Esophagus muscularis mucosa (tissue), 4 donors: ENCODE measurements at regions not wholly inside any gene's neighbourhood (a gene's known extent, or its start where the extent isn't known, plus 50 kb on each side); places are given as distances from the start of the nearest gene placed in this dataset.

ENCODE experiments used
- DNase-seq: peaks from one replicate; pipeline ENCODE4 v3.0.0-alpha.2; 2017; ENCODE audit errors: extremely low spot score
- H3K27ac ChIP-seq, 4 donors: fragments of 200-600 bp; sonication (generic); replicated peaks in 1 of 4; 1 replicate in 3 of 4; 2 replicates in 1 of 4; pipeline ENCODE4 v1.5.1; 2016 to 2019; ENCODE audit warnings: mild to moderate bottlenecking in 1 of 4
- H3K27me3 ChIP-seq, 4 donors: fragments of 200-600 bp; sonication (generic); one replicate each; pipeline versions ENCODE4 v1.5.1 to v1.6.0; 2016 to 2019
- H3K36me3 ChIP-seq, 4 donors: fragments of 200-600 bp; sonication (generic); one replicate each; pipeline ENCODE4 v1.5.1; 2016 to 2019
- H3K4me1 ChIP-seq, 4 donors: fragments of 200-600 bp; sonication (generic); one replicate each; pipeline ENCODE4 v1.5.1; 2016 to 2019
- H3K4me3 ChIP-seq, 4 donors: fragments of 200-600 bp; sonication (generic); 1 replicate in 2 of 4; 2 replicates in 2 of 4; pipeline ENCODE4 v1.5.1; 2016 to 2019; ENCODE audit warnings: mild to moderate bottlenecking in 4 of 4, moderate library complexity in 1 of 4
- H3K9me3 ChIP-seq, 4 donors: fragments of 200-600 bp; sonication (generic); 1 replicate in 3 of 4; 2 replicates in 1 of 4; pipeline ENCODE4 v1.5.1; 2016 to 2019
- EP300 ChIP-seq: sonication (generic); formaldehyde crosslinking; IDR thresholded peaks from one replicate; pipeline ENCODE4 v1.6.1; 2017; ENCODE audit warnings: antibody characterized with exemption
- POLR2A ChIP-seq: fragments of 450-650 bp; IDR thresholded peaks from one replicate; pipeline ENCODE4 v1.6.1; 2017; ENCODE audit warnings: antibody characterized with exemption, moderate library complexity, mild to moderate bottlenecking, low read depth
- POLR2AphosphoS5 ChIP-seq, 2 donors: sonication (generic); formaldehyde crosslinking; IDR thresholded peaks; one replicate each; pipeline ENCODE4 v1.6.1; 2017; ENCODE audit warnings: antibody characterized with exemption in 2 of 2
- WGBS: methylation state at CpG from one replicate; pipeline ENCODE4 v1.1.5; 2018; 5-methylcytosine and 5-hydroxymethylcytosine counted together
- intact Hi-C: fragments of 100-400 bp; cut with DNase I; formaldehyde crosslinking; loops from one replicate; pipeline ENCODE4 v1.15.1; 2023
- TF ChIP-seq, protein P1 (sequence below), 3 experiments: fragments of 200-600 bp in 2 of 3; fragments of 450-650 bp in 1 of 3; sonication (generic) in 2 of 3; IDR thresholded peaks; one replicate each; pipeline ENCODE4 v1.5.1; 2017 to 2019; ENCODE audit warnings: antibody characterized with exemption in 3 of 3, mild to moderate bottlenecking in 2 of 3, moderate library complexity in 1 of 3

DNA sequence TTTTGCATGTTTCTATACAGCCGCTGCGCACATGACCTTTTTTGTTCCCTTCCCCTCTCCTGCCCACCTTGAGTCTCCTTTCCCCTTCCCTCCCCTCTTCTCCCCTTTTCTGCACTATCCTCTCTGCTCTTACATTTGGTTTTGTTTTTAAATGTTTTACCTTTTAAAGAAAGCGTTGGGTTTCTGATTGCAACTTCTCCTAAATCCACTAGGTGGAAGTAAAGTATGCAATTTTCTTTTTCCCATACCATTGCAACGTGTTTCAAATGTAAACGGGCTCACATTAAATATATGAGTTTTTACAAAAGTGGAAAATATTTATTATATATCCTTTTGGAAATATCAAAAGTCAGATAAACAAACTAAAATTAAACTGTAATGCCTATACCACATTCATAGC, 500.9 kb downstream of the DIRAS2 start:
- intact Hi-C loops, result loop anchor here (10.0 kb wide), 1 partner anchor 733 kb away; no protein-coding TSS in a partner anchor
- no peak for DNase-seq
- Histone ChIP-seq H3K4me1 (no peaks in the 10 kb centered on the region), H3K27ac (no peak overlapping the region), H3K9me3 (no peaks in the 10 kb centered on the region), H3K27me3 (peaks cover 0 to 5% (median 0%) of the 10 kb centered on the region in 4 donors), H3K4me3 (no peak overlapping the region), H3K36me3 (no peaks in the 10 kb centered on the region)
- TF ChIP-seq, protein P1, sequence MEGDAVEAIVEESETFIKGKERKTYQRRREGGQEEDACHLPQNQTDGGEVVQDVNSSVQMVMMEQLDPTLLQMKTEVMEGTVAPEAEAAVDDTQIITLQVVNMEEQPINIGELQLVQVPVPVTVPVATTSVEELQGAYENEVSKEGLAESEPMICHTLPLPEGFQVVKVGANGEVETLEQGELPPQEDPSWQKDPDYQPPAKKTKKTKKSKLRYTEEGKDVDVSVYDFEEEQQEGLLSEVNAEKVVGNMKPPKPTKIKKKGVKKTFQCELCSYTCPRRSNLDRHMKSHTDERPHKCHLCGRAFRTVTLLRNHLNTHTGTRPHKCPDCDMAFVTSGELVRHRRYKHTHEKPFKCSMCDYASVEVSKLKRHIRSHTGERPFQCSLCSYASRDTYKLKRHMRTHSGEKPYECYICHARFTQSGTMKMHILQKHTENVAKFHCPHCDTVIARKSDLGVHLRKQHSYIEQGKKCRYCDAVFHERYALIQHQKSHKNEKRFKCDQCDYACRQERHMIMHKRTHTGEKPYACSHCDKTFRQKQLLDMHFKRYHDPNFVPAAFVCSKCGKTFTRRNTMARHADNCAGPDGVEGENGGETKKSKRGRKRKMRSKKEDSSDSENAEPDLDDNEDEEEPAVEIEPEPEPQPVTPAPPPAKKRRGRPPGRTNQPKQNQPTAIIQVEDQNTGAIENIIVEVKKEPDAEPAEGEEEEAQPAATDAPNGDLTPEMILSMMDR (IDR thresholded peaks at IDR 0.05), result peak; percentile 46 to 57 (median 53)
- TF ChIP-seq POLR2A, result no peak
- no peak for TF ChIP-seq POLR2AphosphoS5 (IDR thresholded peaks at IDR 0.05)
- no peak for TF ChIP-seq EP300
- WGBS, result 32% methylated on average over 5 of the region's 5 CpGs

DNA sequence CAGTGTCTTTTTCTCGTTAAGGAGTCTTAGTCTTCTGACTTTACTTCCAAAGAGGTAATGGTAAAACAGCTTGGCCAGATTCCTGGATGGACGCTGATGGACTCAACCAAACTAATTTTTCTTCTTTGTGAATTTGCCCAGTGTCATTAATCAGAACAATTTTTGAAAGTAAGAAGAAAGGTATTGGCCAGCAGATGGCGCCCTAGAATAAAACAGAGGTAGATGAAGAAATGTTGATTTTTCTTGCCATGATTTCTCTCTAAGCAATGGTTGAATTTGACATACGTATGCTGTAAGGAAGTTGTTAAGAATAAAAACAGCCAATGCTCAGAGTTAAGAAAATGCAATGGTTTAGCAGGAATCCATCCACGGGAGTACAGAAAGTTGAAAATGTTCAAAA, 500.0 kb downstream of the DIRAS2 start:
- DNase-seq, result no peak
- H3K4me3 ChIP-seq, result no peak overlapping the region
- H3K4me1 ChIP-seq, result no peaks in the 10 kb centered on the region
- peaks cover 0 to 4% (median 0%) of the 10 kb centered on the region in 4 donors for H3K9me3 ChIP-seq
- 22% methylated on average over 5 of the region's 5 CpGs for WGBS
- no peak overlapping the region for H3K27ac ChIP-seq
- intact Hi-C loops, result loop anchor here (10.0 kb wide), 1 partner anchor 732 kb away; no protein-coding TSS in a partner anchor
- TF ChIP-seq POLR2AphosphoS5 (IDR thresholded peaks at IDR 0.05), result no peak
- TF ChIP-seq, protein P1 (IDR thresholded peaks at IDR 0.05), result peak; percentile 37 to 47 (median 46)
- peaks cover 0 to 5% (median 0%) of the 10 kb centered on the region in 4 donors for H3K27me3 ChIP-seq
- no peaks in the 10 kb centered on the region for H3K36me3 ChIP-seq

DNA sequence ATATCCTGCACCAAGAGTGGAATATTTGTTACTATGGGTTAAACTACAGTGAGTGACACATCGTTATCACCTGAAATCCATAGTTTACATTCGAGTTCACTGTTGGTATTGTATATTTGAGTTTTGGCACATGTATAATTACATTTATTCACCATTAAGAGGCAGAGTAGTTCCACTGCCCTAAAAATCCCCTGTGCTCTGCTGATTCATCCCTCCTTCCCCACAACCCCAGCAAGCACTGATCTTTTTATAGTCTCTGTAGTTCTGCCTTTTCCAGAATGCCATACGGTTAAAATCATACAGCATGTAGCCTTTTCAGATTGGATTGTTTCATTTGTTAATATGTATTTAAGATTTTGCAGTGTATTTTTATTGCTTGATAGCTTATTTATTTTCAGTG, 495.2 kb downstream of the DIRAS2 start:
- Histone ChIP-seq H3K36me3 (no peaks in the 10 kb centered on the region), H3K9me3 (peaks cover 0 to 7% (median 0%) of the 10 kb centered on the region in 4 donors), H3K27me3 (peaks cover 0 to 5% (median 0%) of the 10 kb centered on the region in 4 donors), H3K4me3 (no peak overlapping the region), H3K27ac (no peak overlapping the region), H3K4me1 (no peaks in the 10 kb centered on the region)
- 23% methylated on average over 3 of the region's 3 CpGs for WGBS
- TF ChIP-seq POLR2A (no peak), EP300 (no peak), POLR2AphosphoS5 (IDR thresholded peaks at IDR 0.05) (no peak)
- TF ChIP-seq, protein P1 (IDR thresholded peaks at IDR 0.05), result no peak
- no peak for DNase-seq
- intact Hi-C loops, result loop anchor here (10.0 kb wide), 1 partner anchor 727 kb away; no protein-coding TSS in a partner anchor

DNA sequence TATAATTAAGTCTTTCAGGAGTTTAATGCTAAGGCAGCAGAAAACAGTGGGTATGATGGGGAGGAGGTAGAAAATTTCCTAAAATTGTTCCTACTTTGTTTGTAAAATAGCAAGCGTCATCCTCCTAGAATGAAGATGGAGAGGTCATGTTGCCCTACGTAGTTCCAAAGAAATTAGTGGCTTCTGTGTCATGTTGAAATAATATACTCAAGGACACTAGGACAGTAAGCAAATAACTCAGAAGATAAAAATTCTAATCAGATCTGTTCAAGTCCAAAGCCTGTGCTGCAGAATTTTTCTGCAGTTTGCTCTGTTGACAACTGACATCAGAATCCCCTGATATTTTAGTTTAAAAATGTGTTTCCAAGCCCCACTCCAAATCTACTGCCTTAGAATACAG, 486.3 kb downstream of the DIRAS2 start:
- intact Hi-C loops, result no loop called here
- Histone ChIP-seq H3K4me3 (no peak overlapping the region), H3K27ac (no peak overlapping the region), H3K36me3 (no peaks in the 10 kb centered on the region), H3K4me1 (no peaks in the 10 kb centered on the region), H3K9me3 (no peaks in the 10 kb centered on the region), H3K27me3 (peaks cover 0 to 5% (median 0%) of the 10 kb centered on the region in 4 donors)
- DNase-seq, result no peak
- WGBS, result 91% methylated on average over 2 of the region's 2 CpGs
- TF ChIP-seq, protein P1 (IDR thresholded peaks at IDR 0.05), result no peak
- TF ChIP-seq EP300 (no peak), POLR2A (no peak), POLR2AphosphoS5 (IDR thresholded peaks at IDR 0.05) (no peak)

DNA sequence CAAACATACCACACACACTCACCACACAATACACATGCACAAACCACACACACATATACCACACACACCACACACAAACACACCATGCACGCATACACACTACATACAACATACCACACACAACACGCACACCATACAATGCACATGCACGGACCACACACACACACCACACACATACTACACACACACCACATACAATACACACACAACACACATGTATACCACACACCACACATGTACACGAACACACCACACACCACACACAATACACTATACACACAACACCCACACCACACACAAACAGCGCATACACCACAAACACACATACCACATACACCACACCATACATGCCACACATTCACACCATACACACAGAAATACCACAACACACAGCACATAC, 480.3 kb downstream of the DIRAS2 start:
- TF ChIP-seq, protein P1 (IDR thresholded peaks at IDR 0.05), result no peak
- TF ChIP-seq POLR2AphosphoS5 (IDR thresholded peaks at IDR 0.05) (no peak), EP300 (no peak), POLR2A (no peak)
- intact Hi-C loops, result no loop called here
- Histone ChIP-seq H3K27ac (no peak overlapping the region), H3K9me3 (no peaks in the 10 kb centered on the region), H3K27me3 (peaks cover 0 to 11% (median 0%) of the 10 kb centered on the region in 4 donors), H3K4me1 (no peaks in the 10 kb centered on the region), H3K4me3 (no peak overlapping the region), H3K36me3 (no peaks in the 10 kb centered on the region)
- 87% methylated on average over 5 of the region's 5 CpGs for WGBS
- DNase-seq, result no peak
